NB4 (cell line): ENCODE measurements at regions not wholly inside any gene's neighbourhood (a gene's known extent, or its start where the extent isn't known, plus 50 kb on each side); places are given as distances from the start of the nearest gene placed in this dataset.

Experiments used
- CTCF ChIP-seq: IDR thresholded peaks from one replicate; pipeline ENCODE4 v1.5.1; 2012; ENCODE audit warnings: low read depth, low read length
- MAX ChIP-seq: IDR thresholded peaks from 2 replicates; pipeline ENCODE4 v1.6.1; 2011; ENCODE audit warnings: low read depth, low read length
- MYC ChIP-seq: IDR thresholded peaks from 2 replicates; pipeline ENCODE4 v1.6.1; 2011; ENCODE audit warnings: low read depth, low read length
- POLR2A ChIP-seq: IDR thresholded peaks from 2 replicates; pipeline ENCODE4 v1.6.1; 2011; ENCODE audit warnings: mild to moderate bottlenecking; ENCODE audit not compliant: insufficient read length; ENCODE audit errors: extremely low read depth

- no peak for TF ChIP-seq POLR2A
- no peak for TF ChIP-seq CTCF
- no peak for TF ChIP-seq MYC
- no peak for TF ChIP-seq MAX
Measured at GRCh38 chr1:216785221-216785620, 62.0 kb upstream of the ESRRG start.
